Memory B cell (primary cell): ENCODE measurements at regions not wholly inside any gene's neighbourhood (a gene's known extent, or its start where the extent isn't known, plus 50 kb on each side); places are given as distances from the start of the nearest gene placed in this dataset.

ENCODE experiments used
- ATAC-seq: fragments of 150-1000 bp; cut with Tn5 transposase; 2 replicates; pipeline ENCODE4 v1.10.0; 2021; ENCODE audit warnings: low read depth, mild to moderate bottlenecking, moderate library complexity
- DNase-seq, 2 donors: peaks; one replicate each; pipeline ENCODE4 v3.0.0; 2022; ENCODE audit warnings: low spot score in 2 of 2
- H3K27ac Mint-ChIP-seq: one replicate; pipeline ENCODE4 v1.8.0; 2022; ENCODE audit warnings: mild to moderate bottlenecking, moderate library complexity, mixed read lengths
- H3K27me3 Mint-ChIP-seq: one replicate; pipeline ENCODE4 v1.8.0; 2022; ENCODE audit warnings: mixed read lengths
- H3K36me3 Mint-ChIP-seq: one replicate; pipeline ENCODE4 v1.8.0; 2022; ENCODE audit warnings: mild to moderate bottlenecking, mixed read lengths
- H3K4me1 Mint-ChIP-seq: one replicate; pipeline ENCODE4 v1.8.0; 2022; ENCODE audit warnings: mixed read lengths
- H3K4me3 Mint-ChIP-seq: one replicate; pipeline ENCODE4 v1.8.0; 2022; ENCODE audit warnings: mild to moderate bottlenecking, moderate library complexity, mixed read lengths
- H3K9me3 Mint-ChIP-seq: one replicate; pipeline ENCODE4 v1.8.0; 2022; ENCODE audit warnings: mixed read lengths

- Mint-ChIP-seq H3K4me3 (no peak overlapping the region), H3K27me3 (no peaks in the 10 kb centered on the region), H3K4me1 (no peaks in the 10 kb centered on the region), H3K27ac (no peak overlapping the region), H3K9me3 (peaks cover 8% of the 10 kb centered on the region), H3K36me3 (no peaks in the 10 kb centered on the region)
- ATAC-seq (no peak), DNase-seq (no peak)
Observed at GRCh38 chr20:7207186-7207798, 439.8 kb downstream of the BMP2 start.

- no peaks in the 10 kb centered on the region for H3K36me3 Mint-ChIP-seq
- H3K27ac Mint-ChIP-seq: no peak overlapping the region
- no peaks in the 10 kb centered on the region for H3K27me3 Mint-ChIP-seq
- peaks cover 7% of the 10 kb centered on the region for H3K9me3 Mint-ChIP-seq
- H3K4me1 Mint-ChIP-seq: no peaks in the 10 kb centered on the region
- H3K4me3 Mint-ChIP-seq: no peak overlapping the region
- ATAC-seq (no peak), DNase-seq (no peak)
Observed at GRCh38 chr20:7210910-7211309, 443.4 kb downstream of the BMP2 start.

GRCh38 chr20:7214081-7214740 is 446.7 kb downstream of the BMP2 start:
- peaks cover 8% of the 10 kb centered on the region for H3K9me3 Mint-ChIP-seq
- no peaks in the 10 kb centered on the region for H3K27me3 Mint-ChIP-seq
- DNase-seq (no peak), ATAC-seq (no peak)
- no peak overlapping the region for H3K4me3 Mint-ChIP-seq
- H3K4me1 Mint-ChIP-seq: no peaks in the 10 kb centered on the region
- no peaks in the 10 kb centered on the region for H3K36me3 Mint-ChIP-seq
- no peak overlapping the region for H3K27ac Mint-ChIP-seq

GRCh38 chr20:7217606-7218005 is 450.1 kb downstream of the BMP2 start:
- Mint-ChIP-seq H3K36me3 (no peaks in the 10 kb centered on the region), H3K9me3 (peaks cover 7% of the 10 kb centered on the region), H3K27me3 (no peaks in the 10 kb centered on the region), H3K4me1 (no peaks in the 10 kb centered on the region), H3K27ac (no peak overlapping the region), H3K4me3 (no peak overlapping the region)
- ATAC-seq (no peak), DNase-seq (no peak)

GRCh38 chr20:7220755-7221154 is 453.3 kb downstream of the BMP2 start:
- H3K9me3 Mint-ChIP-seq: peaks cover 12% of the 10 kb centered on the region
- H3K4me3 Mint-ChIP-seq: no peak overlapping the region
- no peak overlapping the region for H3K27ac Mint-ChIP-seq

GRCh38 chr20:7226156-7226555 is 458.7 kb downstream of the BMP2 start:
- H3K27ac Mint-ChIP-seq: no peak overlapping the region
- DNase-seq (no peak), ATAC-seq (no peak)
- H3K27me3 Mint-ChIP-seq: no peaks in the 10 kb centered on the region
- no peaks in the 10 kb centered on the region for H3K36me3 Mint-ChIP-seq
- H3K9me3 Mint-ChIP-seq: peaks cover 12% of the 10 kb centered on the region
- no peak overlapping the region for H3K4me3 Mint-ChIP-seq
- H3K4me1 Mint-ChIP-seq: no peaks in the 10 kb centered on the region

More at GRCh38 chr20:7220755-7221154, 453.3 kb downstream of the BMP2 start:
- H3K27me3 Mint-ChIP-seq: no peaks in the 10 kb centered on the region
- H3K4me1 Mint-ChIP-seq: no peaks in the 10 kb centered on the region
- ATAC-seq (no peak), DNase-seq (no peak)
- H3K36me3 Mint-ChIP-seq: no peaks in the 10 kb centered on the region

- DNase-seq (no peak), ATAC-seq (no peak)
- Mint-ChIP-seq H3K36me3 (no peaks in the 10 kb centered on the region), H3K27me3 (no peaks in the 10 kb centered on the region), H3K9me3 (peaks cover 9% of the 10 kb centered on the region), H3K27ac (no peak overlapping the region), H3K4me1 (no peaks in the 10 kb centered on the region), H3K4me3 (no peak overlapping the region)
Observed at GRCh38 chr20:7231303-7231702, 463.8 kb downstream of the BMP2 start.

- H3K4me3 Mint-ChIP-seq: no peak overlapping the region
- H3K27me3 Mint-ChIP-seq: no peaks in the 10 kb centered on the region
- ATAC-seq: no peak
- H3K36me3 Mint-ChIP-seq: no peaks in the 10 kb centered on the region
- peaks cover 5% of the 10 kb centered on the region for H3K9me3 Mint-ChIP-seq
- no peak overlapping the region for H3K27ac Mint-ChIP-seq
- no peak for DNase-seq
- H3K4me1 Mint-ChIP-seq: no peaks in the 10 kb centered on the region
Observed at GRCh38 chr20:7232796-7233195, 465.3 kb downstream of the BMP2 start.

- Mint-ChIP-seq H3K4me3 (no peak overlapping the region), H3K4me1 (no peaks in the 10 kb centered on the region), H3K9me3 (peaks cover 8% of the 10 kb centered on the region), H3K27me3 (no peaks in the 10 kb centered on the region), H3K27ac (no peak overlapping the region), H3K36me3 (no peaks in the 10 kb centered on the region)
- DNase-seq (no peak), ATAC-seq (no peak)
Observed at GRCh38 chr20:7237251-7237650, 469.8 kb downstream of the BMP2 start.

- no peaks in the 10 kb centered on the region for H3K27me3 Mint-ChIP-seq
Observed at GRCh38 chr20:7240490-7240889, 473.0 kb downstream of the BMP2 start.

GRCh38 chr20:7248281-7249201 is 481.1 kb downstream of the BMP2 start:
- no peak for DNase-seq
- Mint-ChIP-seq H3K27me3 (no peaks in the 10 kb centered on the region), H3K27ac (no peak overlapping the region), H3K4me1 (no peaks in the 10 kb centered on the region), H3K9me3 (peaks cover 6% of the 10 kb centered on the region), H3K4me3 (no peak overlapping the region), H3K36me3 (no peaks in the 10 kb centered on the region)
- ATAC-seq: no peak

More at GRCh38 chr20:7240490-7240889, 473.0 kb downstream of the BMP2 start:
- no peak overlapping the region for H3K27ac Mint-ChIP-seq
- H3K36me3 Mint-ChIP-seq: no peaks in the 10 kb centered on the region
- peaks cover 3% of the 10 kb centered on the region for H3K9me3 Mint-ChIP-seq
- no peak overlapping the region for H3K4me3 Mint-ChIP-seq
- H3K4me1 Mint-ChIP-seq: no peaks in the 10 kb centered on the region
- no peak for ATAC-seq
- no peak for DNase-seq

GRCh38 chr20:7250337-7250736 is 482.9 kb downstream of the BMP2 start:
- no peak for ATAC-seq
- H3K27ac Mint-ChIP-seq: no peak overlapping the region
- DNase-seq: no peak
- H3K9me3 Mint-ChIP-seq: peaks cover 6% of the 10 kb centered on the region
- H3K4me3 Mint-ChIP-seq: no peak overlapping the region
- H3K36me3 Mint-ChIP-seq: no peaks in the 10 kb centered on the region
- no peaks in the 10 kb centered on the region for H3K27me3 Mint-ChIP-seq
- no peaks in the 10 kb centered on the region for H3K4me1 Mint-ChIP-seq

GRCh38 chr20:7257099-7257498 is 489.6 kb downstream of the BMP2 start:
- H3K27ac Mint-ChIP-seq: no peak overlapping the region
- H3K4me3 Mint-ChIP-seq: no peak overlapping the region
- no peaks in the 10 kb centered on the region for H3K36me3 Mint-ChIP-seq
- ATAC-seq: no peak
- peaks cover 1% of the 10 kb centered on the region for H3K9me3 Mint-ChIP-seq
- H3K27me3 Mint-ChIP-seq: no peaks in the 10 kb centered on the region
- no peak for DNase-seq
- no peaks in the 10 kb centered on the region for H3K4me1 Mint-ChIP-seq

GRCh38 chr20:7257692-7258466 is 490.4 kb downstream of the BMP2 start:
- no peak overlapping the region for H3K27ac Mint-ChIP-seq
- no peaks in the 10 kb centered on the region for H3K36me3 Mint-ChIP-seq
- no peaks in the 10 kb centered on the region for H3K4me1 Mint-ChIP-seq
- H3K4me3 Mint-ChIP-seq: no peak overlapping the region
- peaks cover 1% of the 10 kb centered on the region for H3K9me3 Mint-ChIP-seq
- no peaks in the 10 kb centered on the region for H3K27me3 Mint-ChIP-seq
- ATAC-seq: no peak
- no peak for DNase-seq
